ENCODE measurements at regions not wholly inside any gene's neighbourhood (a gene's known extent, or its start where the extent isn't known, plus 50 kb on each side); places are given as distances from the start of the nearest gene placed in this dataset.

GRCh38 chr6:22068561-22069305, 228.1 kb downstream of the PRL start:
- Histone ChIP-seq H3F3A (ENCODE audit: control insufficient read depth, insufficient read depth) (no peaks in the 10 kb centered on the region), H3K4me3 (ENCODE audit: low read length) (no peak overlapping the region), H4K20me1 (ENCODE audit: control insufficient read depth, insufficient read depth, low read depth, low read length) (no peaks in the 10 kb centered on the region), H3K4me2 (ENCODE audit: low read length) (no peak overlapping the region), H3K36me3 (ENCODE audit: control insufficient read depth, low read length) (no peaks in the 10 kb centered on the region), H3K9me3 (ENCODE audit: control insufficient read depth, insufficient read depth, low read length) (no peaks in the 10 kb centered on the region), H3K4me1 (ENCODE audit: control insufficient read depth, low read length) (no peaks in the 10 kb centered on the region), H3K9me2 (replicated peaks; ENCODE audit: control insufficient read depth, low read length) (no peaks in the 10 kb centered on the region; the same call in 1 of the 2 replicates), H3K27ac (ENCODE audit: low read depth, low read length) (no peak overlapping the region), H3K27me3 (ENCODE audit: control insufficient read depth, low read length) (no peaks in the 10 kb centered on the region), H3K79me2 (ENCODE audit: control insufficient read depth, low read length) (no peaks in the 10 kb centered on the region)
- TF ChIP-seq EZH2phosphoT487 (IDR thresholded peaks at IDR 0.05; ENCODE audit: borderline replicate concordance, low read length) (no peak), CTCF (IDR thresholded peaks at IDR 0.05; ENCODE audit: low read depth, low read length, poor library complexity, severe bottlenecking) (no peak)

GRCh38 chr6:22069306-22069800, 227.5 kb downstream of the PRL start:
- no peaks in the 10 kb centered on the region for H3K36me3 ChIP-seq (ENCODE audit: control insufficient read depth, low read length)
- H3K4me2 ChIP-seq (ENCODE audit: low read length): no peak overlapping the region

GRCh38 chr6:22071270-22072041, 225.4 kb downstream of the PRL start:
- no peak overlapping the region for H3K27ac ChIP-seq (ENCODE audit: low read depth, low read length)
- H3K9me3 ChIP-seq (ENCODE audit: control insufficient read depth, insufficient read depth, low read length): no peaks in the 10 kb centered on the region
- no peaks in the 10 kb centered on the region for H3K36me3 ChIP-seq (ENCODE audit: control insufficient read depth, low read length)
- H4K20me1 ChIP-seq (ENCODE audit: control insufficient read depth, insufficient read depth, low read depth, low read length): no peaks in the 10 kb centered on the region
- H3K79me2 ChIP-seq (ENCODE audit: control insufficient read depth, low read length): no peaks in the 10 kb centered on the region
- H3K4me2 ChIP-seq (ENCODE audit: low read length): no peak overlapping the region
- H3K9me2 ChIP-seq (replicated peaks; ENCODE audit: control insufficient read depth, low read length): no peaks in the 10 kb centered on the region; the same call in 1 of the 2 replicates
- H3K4me1 ChIP-seq (ENCODE audit: control insufficient read depth, low read length): no peaks in the 10 kb centered on the region
- H3K4me3 ChIP-seq (ENCODE audit: low read length): no peak overlapping the region
- TF ChIP-seq CTCF (IDR thresholded peaks at IDR 0.05; ENCODE audit: low read depth, low read length, poor library complexity, severe bottlenecking) (no peak), EZH2phosphoT487 (IDR thresholded peaks at IDR 0.05; ENCODE audit: borderline replicate concordance, low read length) (no peak)
- no peaks in the 10 kb centered on the region for H3K27me3 ChIP-seq (ENCODE audit: control insufficient read depth, low read length)
- H3F3A ChIP-seq (ENCODE audit: control insufficient read depth, insufficient read depth): no peaks in the 10 kb centered on the region

More at GRCh38 chr6:22069306-22069800, 227.5 kb downstream of the PRL start:
- no peaks in the 10 kb centered on the region for H4K20me1 ChIP-seq (ENCODE audit: control insufficient read depth, insufficient read depth, low read depth, low read length)
- H3K4me1 ChIP-seq (ENCODE audit: control insufficient read depth, low read length): no peaks in the 10 kb centered on the region
- no peaks in the 10 kb centered on the region for H3K27me3 ChIP-seq (ENCODE audit: control insufficient read depth, low read length)
- H3F3A ChIP-seq (ENCODE audit: control insufficient read depth, insufficient read depth): no peaks in the 10 kb centered on the region
- H3K79me2 ChIP-seq (ENCODE audit: control insufficient read depth, low read length): no peaks in the 10 kb centered on the region
- no peaks in the 10 kb centered on the region; the same call in 1 of the 2 replicates for H3K9me2 ChIP-seq (replicated peaks; ENCODE audit: control insufficient read depth, low read length)
- TF ChIP-seq EZH2phosphoT487 (IDR thresholded peaks at IDR 0.05; ENCODE audit: borderline replicate concordance, low read length) (no peak), CTCF (IDR thresholded peaks at IDR 0.05; ENCODE audit: low read depth, low read length, poor library complexity, severe bottlenecking) (no peak)
- no peaks in the 10 kb centered on the region for H3K9me3 ChIP-seq (ENCODE audit: control insufficient read depth, insufficient read depth, low read length)
- H3K27ac ChIP-seq (ENCODE audit: low read depth, low read length): no peak overlapping the region
- no peak overlapping the region for H3K4me3 ChIP-seq (ENCODE audit: low read length)

Measured in DOHH2 (cell line).